NT2/D1 (cell line): ENCODE measurements at regions not wholly inside any gene's neighbourhood (a gene's known extent, or its start where the extent isn't known, plus 50 kb on each side); places are given as distances from the start of the nearest gene placed in this dataset.

ENCODE experiments used
- SUZ12 ChIP-seq: IDR thresholded peaks from 2 replicates; pipeline ENCODE4 v1.6.1; 2011; ENCODE audit not compliant: insufficient read length, insufficient read depth; ENCODE audit errors: extremely low read depth
- ZNF274 ChIP-seq: IDR thresholded peaks from 2 replicates; pipeline ENCODE4 v1.6.1; 2011; ENCODE audit warnings: mild to moderate bottlenecking, low read depth, low read length

- TF ChIP-seq ZNF274 (no peak), SUZ12 (no peak)
These were observed 84.6 kb upstream of the EZR start for GRCh38 chr6:158903801-158904200.
